HUES48 (cell line): ENCODE measurements at regions not wholly inside any gene's neighbourhood (a gene's known extent, or its start where the extent isn't known, plus 50 kb on each side); places are given as distances from the start of the nearest gene placed in this dataset.
"Not testable (repeated sequence)": the region's sequence is repeated elsewhere in the genome, so short reads cannot be mapped to it uniquely, and the experiment has no call there.

ENCODE experiments used
- H3K27ac ChIP-seq: one replicate; pipeline ENCODE4 v1.7.0; 2013; ENCODE audit warnings: low read depth, low read length, inconsistent platforms
- H3K27me3 ChIP-seq: 2 replicates; pipeline ENCODE4 v1.6.1; 2013; ENCODE audit warnings: mild to moderate bottlenecking, low read length; ENCODE audit not compliant: control insufficient read depth, insufficient read depth
- H3K36me3 ChIP-seq: 2 replicates; pipeline ENCODE4 v1.6.1; 2013; ENCODE audit warnings: low read length; ENCODE audit not compliant: control insufficient read depth, insufficient read depth
- H3K4me1 ChIP-seq: 2 replicates; pipeline ENCODE4 v1.6.1; 2013; ENCODE audit warnings: mild to moderate bottlenecking, low read length; ENCODE audit not compliant: control insufficient read depth, insufficient read depth
- H3K4me3 ChIP-seq: 2 replicates; pipeline ENCODE4 v1.5.1; 2013; ENCODE audit warnings: mild to moderate bottlenecking, low read depth, low read length
- H3K9ac ChIP-seq: 2 replicates; pipeline ENCODE4 v1.6.1; 2013; ENCODE audit warnings: mild to moderate bottlenecking, low read depth, low read length, moderate library complexity
- H3K9me3 ChIP-seq: 2 replicates; pipeline ENCODE4 v1.6.1; 2013; ENCODE audit warnings: low read length; ENCODE audit not compliant: control insufficient read depth, insufficient read depth

DNA sequence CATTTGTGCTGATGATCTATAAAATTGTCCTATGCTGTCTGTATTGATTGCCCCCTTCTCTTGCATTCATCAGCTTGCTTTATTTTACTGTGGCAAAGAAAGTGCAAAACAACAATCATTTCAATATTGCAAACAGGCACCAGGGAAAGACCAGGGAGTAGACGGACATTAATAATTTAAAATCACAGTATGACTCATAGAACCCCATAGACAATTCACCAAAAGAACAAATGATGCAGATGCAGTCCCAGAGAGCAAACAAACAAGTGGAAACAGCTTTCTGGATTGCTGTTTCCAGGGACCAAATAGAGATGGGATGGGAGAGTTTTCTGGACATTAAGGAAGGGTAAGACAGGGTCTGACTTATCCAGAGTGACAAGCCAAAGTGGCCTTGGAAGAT, 70.1 kb downstream of the ABCC12 start:
- Histone ChIP-seq H3K4me1 (no peaks in the 10 kb centered on the region), H3K9ac (no peak overlapping the region), H3K27me3 (no peaks in the 10 kb centered on the region), H3K36me3 (no peaks in the 10 kb centered on the region), H3K4me3 (no peak overlapping the region), H3K9me3 (no peaks in the 10 kb centered on the region), H3K27ac (no peak overlapping the region)

- no peak overlapping the region for H3K27ac ChIP-seq
- H3K36me3 ChIP-seq: no peaks in the 10 kb centered on the region
- H3K9ac ChIP-seq: no peak overlapping the region
- H3K27me3 ChIP-seq: no peaks in the 10 kb centered on the region
- no peaks in the 10 kb centered on the region for H3K4me1 ChIP-seq
- no peaks in the 10 kb centered on the region for H3K9me3 ChIP-seq
- H3K4me3 ChIP-seq: no peak overlapping the region
Measured at GRCh38 chr16:48084826-48085225, 71.0 kb downstream of the ABCC12 start.

DNA sequence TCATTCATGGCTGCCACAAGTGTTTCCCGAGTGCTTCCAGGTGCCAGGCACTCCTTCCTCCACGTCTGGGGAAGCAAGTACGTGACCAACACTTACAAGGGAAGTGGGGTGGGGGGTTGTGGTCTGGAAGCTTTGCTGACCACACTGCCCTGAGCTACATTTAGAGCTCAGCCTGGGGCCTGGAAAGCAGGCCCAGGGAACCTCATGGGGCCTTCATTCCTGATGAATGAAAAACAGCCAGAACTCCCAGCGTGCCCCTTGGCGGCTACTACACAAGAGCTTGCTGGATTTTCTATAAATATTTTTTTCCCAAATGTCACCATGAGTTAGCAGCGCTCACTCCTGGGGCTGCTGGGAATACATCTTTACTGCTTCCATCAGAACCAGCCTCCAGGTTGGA, 73.3 kb downstream of the ABCC12 start:
- no peaks in the 10 kb centered on the region for H3K9me3 ChIP-seq
- H3K36me3 ChIP-seq: no peaks in the 10 kb centered on the region
- no peaks in the 10 kb centered on the region for H3K4me1 ChIP-seq
- H3K27ac ChIP-seq: no peak overlapping the region
- H3K9ac ChIP-seq: no peak overlapping the region
- H3K4me3 ChIP-seq: no peak overlapping the region
- no peaks in the 10 kb centered on the region for H3K27me3 ChIP-seq

DNA sequence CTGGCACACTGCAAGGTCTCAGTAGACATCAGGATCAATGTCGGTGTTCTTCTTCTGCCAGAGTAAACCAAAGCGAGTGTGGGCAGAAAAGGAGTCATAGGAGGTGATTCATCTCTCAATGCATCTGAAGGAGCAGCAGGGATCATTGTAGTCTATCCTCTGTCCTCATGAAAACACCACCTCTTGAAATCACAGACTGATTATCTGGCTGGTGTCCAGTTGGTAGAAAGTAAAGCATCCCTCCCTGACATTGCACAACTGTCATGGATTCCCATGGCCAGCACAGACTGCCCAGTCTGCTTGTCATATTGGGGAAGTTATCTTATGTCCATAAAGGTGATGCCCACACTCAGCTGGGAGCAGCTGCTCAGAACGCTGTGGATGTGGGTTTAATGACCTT, 74.1 kb downstream of the ABCC12 start:
- H3K27ac ChIP-seq: no peak overlapping the region
- H3K9me3 ChIP-seq: no peaks in the 10 kb centered on the region
- H3K4me1 ChIP-seq: no peaks in the 10 kb centered on the region
- H3K4me3 ChIP-seq: no peak overlapping the region
- no peaks in the 10 kb centered on the region for H3K36me3 ChIP-seq
- H3K27me3 ChIP-seq: no peaks in the 10 kb centered on the region
- H3K9ac ChIP-seq: no peak overlapping the region

GRCh38 chr16:48076455-48077012, 79.3 kb downstream of the ABCC12 start:
- H3K9me3 ChIP-seq: no peaks in the 10 kb centered on the region
- H3K27ac ChIP-seq: no peak overlapping the region

DNA sequence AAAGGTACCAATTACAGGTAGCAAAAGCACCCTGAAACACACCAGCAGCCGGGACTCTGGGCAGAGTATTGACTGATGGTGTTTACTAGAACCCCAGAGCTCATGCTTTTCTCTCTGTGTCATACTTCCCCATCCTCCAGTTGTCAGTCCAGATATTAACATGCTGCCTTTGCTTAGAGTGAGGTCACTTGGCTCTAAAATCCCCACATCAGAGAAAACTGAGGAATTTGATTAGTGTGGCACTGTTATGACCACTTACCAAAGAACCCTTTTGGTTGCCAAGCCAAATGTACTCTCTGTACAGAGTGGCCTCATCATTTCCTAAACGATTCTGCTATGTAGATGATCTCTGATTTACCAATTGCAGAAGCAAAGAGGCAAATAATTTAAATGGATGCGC, 80.4 kb downstream of the ABCC12 start:
- no peaks in the 10 kb centered on the region for H3K4me1 ChIP-seq
- H3K27me3 ChIP-seq: no peaks in the 10 kb centered on the region
- no peak overlapping the region for H3K4me3 ChIP-seq
- H3K27ac ChIP-seq: no peak overlapping the region
- H3K9me3 ChIP-seq: no peaks in the 10 kb centered on the region
- no peak overlapping the region for H3K9ac ChIP-seq
- no peaks in the 10 kb centered on the region for H3K36me3 ChIP-seq

More at GRCh38 chr16:48076455-48077012, 79.3 kb downstream of the ABCC12 start:
- Histone ChIP-seq H3K4me3 (no peak overlapping the region), H3K4me1 (no peaks in the 10 kb centered on the region), H3K36me3 (no peaks in the 10 kb centered on the region), H3K9ac (no peak overlapping the region), H3K27me3 (no peaks in the 10 kb centered on the region)

GRCh38 chr16:48067388-48067787, 88.4 kb downstream of the ABCC12 start:
- no peak overlapping the region for H3K9ac ChIP-seq
- H3K27ac ChIP-seq: no peak overlapping the region
- H3K4me1 ChIP-seq: no peaks in the 10 kb centered on the region
- H3K4me3 ChIP-seq: no peak overlapping the region
- no peaks in the 10 kb centered on the region for H3K9me3 ChIP-seq
- no peaks in the 10 kb centered on the region for H3K36me3 ChIP-seq
- H3K27me3 ChIP-seq: no peaks in the 10 kb centered on the region

DNA sequence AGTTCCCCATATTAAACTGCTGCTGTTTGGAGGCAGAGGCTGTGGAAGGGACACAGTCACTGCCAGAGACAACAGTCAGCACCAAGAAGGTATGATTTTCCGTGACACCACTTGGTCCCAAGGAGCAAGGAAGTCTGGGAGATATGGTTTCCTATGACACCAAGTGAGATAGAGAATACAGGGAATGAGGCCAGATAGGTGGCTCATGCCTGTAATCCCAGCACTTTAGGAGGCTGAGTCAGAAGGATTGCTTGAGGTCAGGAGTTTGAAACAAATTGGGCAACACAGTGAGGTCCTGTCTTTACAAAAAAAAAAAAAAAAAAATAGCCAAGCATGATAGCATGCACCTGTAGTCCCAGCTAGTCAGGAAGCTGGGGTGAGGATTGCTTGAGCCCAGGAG, 90.8 kb downstream of the ABCC12 start:
- Histone ChIP-seq H3K4me3 (no peak overlapping the region), H3K9me3 (no peaks in the 10 kb centered on the region), H3K27me3 (no peaks in the 10 kb centered on the region), H3K4me1 (no peaks in the 10 kb centered on the region), H3K27ac (no peak overlapping the region), H3K36me3 (no peaks in the 10 kb centered on the region), H3K9ac (no peak overlapping the region)

GRCh38 chr16:48062681-48063080, 93.1 kb downstream of the ABCC12 start:
- Histone ChIP-seq H3K4me3 (no peak overlapping the region), H3K36me3 (no peaks in the 10 kb centered on the region), H3K9ac (no peak overlapping the region), H3K27ac (no peak overlapping the region), H3K27me3 (no peaks in the 10 kb centered on the region), H3K9me3 (no peaks in the 10 kb centered on the region), H3K4me1 (no peaks in the 10 kb centered on the region)

GRCh38 chr16:48059936-48060335, 95.9 kb downstream of the ABCC12 start:
- Histone ChIP-seq H3K9ac (no peak overlapping the region), H3K27ac (no peak overlapping the region), H3K4me3 (no peak overlapping the region), H3K36me3 (no peaks in the 10 kb centered on the region), H3K4me1 (no peaks in the 10 kb centered on the region), H3K27me3 (peaks cover 4% of the 10 kb centered on the region; the same call in 1 of the 2 replicates), H3K9me3 (no peaks in the 10 kb centered on the region)

- H3K9ac ChIP-seq, H3K27ac ChIP-seq, H3K4me3 ChIP-seq, H3K36me3 ChIP-seq, H3K27me3 ChIP-seq, H3K9me3 ChIP-seq, H3K4me1 ChIP-seq: not testable (repeated sequence)
Measured at GRCh38 chr16:48059190-48059589, 96.6 kb downstream of the ABCC12 start.

GRCh38 chr16:48057048-48057447, 98.7 kb downstream of the ABCC12 start:
- Histone ChIP-seq H3K27ac (no peak overlapping the region), H3K36me3 (no peaks in the 10 kb centered on the region), H3K9ac (no peak overlapping the region), H3K4me3 (no peak overlapping the region), H3K4me1 (peaks cover 14% of the 10 kb centered on the region), H3K27me3 (peaks cover 4% of the 10 kb centered on the region; the same call in 1 of the 2 replicates), H3K9me3 (no peaks in the 10 kb centered on the region)
